Endothelial cell (in vitro differentiated cells): ENCODE measurements at regions not wholly inside any gene's neighbourhood (a gene's known extent, or its start where the extent isn't known, plus 50 kb on each side); places are given as distances from the start of the nearest gene placed in this dataset.

ENCODE experiments used
- DNase-seq: peaks from one replicate; pipeline ENCODE4 v3.0.0; 2021; ENCODE audit warnings: low spot score
- H3K27ac Mint-ChIP-seq: one replicate; pipeline ENCODE4 v1.8.0; 2021; ENCODE audit warnings: mixed read lengths, inconsistent platforms; ENCODE audit not compliant: unreplicated experiment
- H3K27me3 Mint-ChIP-seq: one replicate; pipeline ENCODE4 v1.8.0; 2021; ENCODE audit warnings: mild to moderate bottlenecking, moderate library complexity, mixed read lengths, inconsistent platforms; ENCODE audit not compliant: unreplicated experiment
- H3K36me3 Mint-ChIP-seq: one replicate; pipeline ENCODE4 v1.8.0; 2021; ENCODE audit warnings: mild to moderate bottlenecking, low read depth, mixed read lengths, inconsistent platforms; ENCODE audit not compliant: unreplicated experiment
- H3K4me1 Mint-ChIP-seq: one replicate; pipeline ENCODE4 v1.8.0; 2021; ENCODE audit warnings: mild to moderate bottlenecking, mixed read lengths, inconsistent platforms; ENCODE audit not compliant: unreplicated experiment
- H3K4me3 Mint-ChIP-seq: one replicate; pipeline ENCODE4 v1.8.0; 2021; ENCODE audit warnings: mild to moderate bottlenecking, mixed read lengths, inconsistent platforms; ENCODE audit not compliant: unreplicated experiment
- H3K9me3 Mint-ChIP-seq: one replicate; pipeline ENCODE4 v1.8.0; 2021; ENCODE audit warnings: mixed read lengths, inconsistent platforms; ENCODE audit not compliant: unreplicated experiment
- TF ChIP-seq, protein P1 (sequence below): fragments of 200-600 bp; sonication (generic); IDR thresholded peaks from one replicate; pipeline ENCODE4 v1.5.0; 2021; ENCODE audit warnings: antibody characterized with exemption; ENCODE audit not compliant: unreplicated experiment

GRCh38 chr20:11411765-11412164 lies 505.9 kb upstream of the BTBD3 start:
- no peak overlapping the region for H3K4me3 Mint-ChIP-seq
- no peaks in the 10 kb centered on the region for H3K27me3 Mint-ChIP-seq
- no peaks in the 10 kb centered on the region for H3K36me3 Mint-ChIP-seq
- TF ChIP-seq, protein P1, sequence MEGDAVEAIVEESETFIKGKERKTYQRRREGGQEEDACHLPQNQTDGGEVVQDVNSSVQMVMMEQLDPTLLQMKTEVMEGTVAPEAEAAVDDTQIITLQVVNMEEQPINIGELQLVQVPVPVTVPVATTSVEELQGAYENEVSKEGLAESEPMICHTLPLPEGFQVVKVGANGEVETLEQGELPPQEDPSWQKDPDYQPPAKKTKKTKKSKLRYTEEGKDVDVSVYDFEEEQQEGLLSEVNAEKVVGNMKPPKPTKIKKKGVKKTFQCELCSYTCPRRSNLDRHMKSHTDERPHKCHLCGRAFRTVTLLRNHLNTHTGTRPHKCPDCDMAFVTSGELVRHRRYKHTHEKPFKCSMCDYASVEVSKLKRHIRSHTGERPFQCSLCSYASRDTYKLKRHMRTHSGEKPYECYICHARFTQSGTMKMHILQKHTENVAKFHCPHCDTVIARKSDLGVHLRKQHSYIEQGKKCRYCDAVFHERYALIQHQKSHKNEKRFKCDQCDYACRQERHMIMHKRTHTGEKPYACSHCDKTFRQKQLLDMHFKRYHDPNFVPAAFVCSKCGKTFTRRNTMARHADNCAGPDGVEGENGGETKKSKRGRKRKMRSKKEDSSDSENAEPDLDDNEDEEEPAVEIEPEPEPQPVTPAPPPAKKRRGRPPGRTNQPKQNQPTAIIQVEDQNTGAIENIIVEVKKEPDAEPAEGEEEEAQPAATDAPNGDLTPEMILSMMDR: no peak
- no peaks in the 10 kb centered on the region for H3K9me3 Mint-ChIP-seq
- no peak overlapping the region for H3K27ac Mint-ChIP-seq
- H3K4me1 Mint-ChIP-seq: no peaks in the 10 kb centered on the region
- no peak for DNase-seq

DNA sequence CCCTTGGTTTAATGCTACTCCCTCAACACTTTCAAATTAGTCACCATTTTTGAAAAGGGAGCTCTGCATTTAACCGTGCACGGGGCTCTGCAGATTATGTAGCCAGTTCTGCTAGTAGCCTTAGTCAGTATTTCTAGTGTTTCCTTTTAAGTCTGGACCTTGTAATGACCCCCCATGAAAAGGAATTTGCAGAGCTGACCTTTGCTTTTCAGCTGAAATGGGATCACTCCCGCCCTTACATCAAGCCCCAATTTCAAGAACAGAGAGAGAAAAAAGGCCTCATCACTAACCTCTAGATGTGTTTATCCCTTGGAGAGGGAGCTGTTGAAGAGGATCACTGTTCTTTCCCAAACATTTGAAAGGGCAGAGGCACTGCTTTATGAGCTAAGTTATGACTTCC lies 490.7 kb upstream of the BTBD3 start:
- H3K9me3 Mint-ChIP-seq: no peaks in the 10 kb centered on the region
- no peak overlapping the region for H3K4me3 Mint-ChIP-seq
- no peak for DNase-seq
- H3K4me1 Mint-ChIP-seq: no peaks in the 10 kb centered on the region
- TF ChIP-seq, protein P1: no peak
- H3K36me3 Mint-ChIP-seq: no peaks in the 10 kb centered on the region
- H3K27me3 Mint-ChIP-seq: no peaks in the 10 kb centered on the region
- H3K27ac Mint-ChIP-seq: no peak overlapping the region

DNA sequence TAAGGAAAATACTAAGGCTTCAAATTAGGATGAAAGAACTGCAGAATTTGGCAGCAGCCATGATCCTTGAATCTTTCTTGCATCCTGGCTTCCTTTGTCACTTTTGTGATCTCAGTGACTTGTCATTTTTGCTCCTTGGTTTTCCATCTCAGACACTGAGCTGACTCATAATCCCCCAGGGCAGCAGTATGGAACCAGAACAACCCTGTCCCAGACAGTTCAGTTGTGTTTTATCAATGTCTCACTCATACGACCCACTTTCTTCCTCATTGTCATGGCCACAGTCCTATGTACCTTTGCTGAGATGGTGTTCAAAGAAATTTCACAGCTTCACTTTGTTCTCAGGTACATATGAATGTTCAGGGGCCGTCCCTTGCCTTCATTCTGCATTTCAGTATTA lies 488.5 kb upstream of the BTBD3 start:
- TF ChIP-seq, protein P1: no peak
- Mint-ChIP-seq H3K9me3 (no peaks in the 10 kb centered on the region), H3K4me3 (no peak overlapping the region), H3K36me3 (no peaks in the 10 kb centered on the region), H3K27me3 (no peaks in the 10 kb centered on the region), H3K4me1 (no peaks in the 10 kb centered on the region), H3K27ac (no peak overlapping the region)
- no peak for DNase-seq

- no peak overlapping the region for H3K4me3 Mint-ChIP-seq
- H3K36me3 Mint-ChIP-seq: no peaks in the 10 kb centered on the region
- no peaks in the 10 kb centered on the region for H3K4me1 Mint-ChIP-seq
- DNase-seq: no peak
- no peaks in the 10 kb centered on the region for H3K27me3 Mint-ChIP-seq
- no peaks in the 10 kb centered on the region for H3K9me3 Mint-ChIP-seq
- no peak overlapping the region for H3K27ac Mint-ChIP-seq
- TF ChIP-seq, protein P1: no peak
These were observed 487.7 kb upstream of the BTBD3 start for GRCh38 chr20:11429889-11430519.

- TF ChIP-seq, protein P1: no peak
- H3K4me1 Mint-ChIP-seq: no peaks in the 10 kb centered on the region
- H3K36me3 Mint-ChIP-seq: no peaks in the 10 kb centered on the region
- H3K27me3 Mint-ChIP-seq: no peaks in the 10 kb centered on the region
- H3K9me3 Mint-ChIP-seq: no peaks in the 10 kb centered on the region
- H3K27ac Mint-ChIP-seq: no peak overlapping the region
- no peak for DNase-seq
- no peak overlapping the region for H3K4me3 Mint-ChIP-seq
These were observed 487.0 kb upstream of the BTBD3 start for GRCh38 chr20:11430652-11431051.
